Calu3 (cell line): ENCODE measurements at regions not wholly inside any gene's neighbourhood (a gene's known extent, or its start where the extent isn't known, plus 50 kb on each side); places are given as distances from the start of the nearest gene placed in this dataset.

Experiments used
- BruUV-seq: library from RNA; stranded (reverse); fragments of 400-500 nt; replicated peaks from 2 replicates; lab custom pipeline; 2021; lab: Mats Ljungman, UMichigan
- CTCF ChIA-PET: fragments of 300-600 bp; sonication (Branson Sonifier 250); formaldehyde crosslinking; loops from one replicate; lab custom pipeline; 2022; ENCODE audit warnings: antibody characterized with exemption; lab: Charles Lee
- DNase-seq: peaks from one replicate; pipeline ENCODE4 v3.0.0; 2022
- H3K27ac Mint-ChIP-seq: one replicate; pipeline ENCODE4 v1.8.0; 2022; ENCODE audit warnings: mixed read lengths; ENCODE audit not compliant: unreplicated experiment
- H3K27me3 Mint-ChIP-seq: one replicate; pipeline ENCODE4 v1.8.0; 2022; ENCODE audit warnings: mixed read lengths; ENCODE audit not compliant: unreplicated experiment
- H3K36me3 Mint-ChIP-seq: one replicate; pipeline ENCODE4 v1.8.0; 2022; ENCODE audit warnings: mild to moderate bottlenecking, moderate library complexity, mixed read lengths; ENCODE audit not compliant: insufficient read depth, unreplicated experiment
- H3K4me1 Mint-ChIP-seq: one replicate; pipeline ENCODE4 v1.8.0; 2022; ENCODE audit warnings: mild to moderate bottlenecking, low read depth, mixed read lengths; ENCODE audit not compliant: unreplicated experiment
- H3K4me3 Mint-ChIP-seq: one replicate; pipeline ENCODE4 v1.8.0; 2022; ENCODE audit warnings: mild to moderate bottlenecking, low read depth, moderate library complexity, mixed read lengths; ENCODE audit not compliant: unreplicated experiment
- H3K9me3 Mint-ChIP-seq: one replicate; pipeline ENCODE4 v1.8.0; 2022; ENCODE audit warnings: low read depth, mixed read lengths; ENCODE audit not compliant: unreplicated experiment
- CTCF ChIP-seq: fragments of 200-600 bp; IDR thresholded peaks from one replicate; pipeline ENCODE4 v1.8.0; 2022; ENCODE audit warnings: antibody characterized with exemption; ENCODE audit not compliant: unreplicated experiment
- intact Hi-C: fragments of 100-400 bp; cut with micrococcal nuclease; formaldehyde crosslinking; loops from one replicate; pipeline ENCODE4 v1.10.0; 2022; ENCODE audit not compliant: unreplicated experiment

GRCh38 chr3:168249550-168250414 is 154.1 kb upstream of the GOLIM4 start:
- TF ChIP-seq CTCF: peak; percentile 61
- H3K27me3 Mint-ChIP-seq: peaks cover 12% of the 10 kb centered on the region
- intact Hi-C loops: loop anchor here (5.0 to 10.0 kb wide), 2 partner anchors 168 to 215 kb away; no protein-coding TSS in a partner anchor

GRCh38 chr3:168249205-168249549 is 153.5 kb upstream of the GOLIM4 start:
- no TSS peak for BruUV-seq
- TF ChIP-seq CTCF: no peak
- peak; percentile 11 for DNase-seq
- intact Hi-C loops: loop anchor here (5.0 to 10.0 kb wide), 2 partner anchors 168 to 216 kb away; no protein-coding TSS in a partner anchor
- H3K36me3 Mint-ChIP-seq: peaks cover 25% of the 10 kb centered on the region
- no peaks in the 10 kb centered on the region for H3K9me3 Mint-ChIP-seq
- CTCF ChIA-PET: interaction anchor here (0.9 to 2.1 kb wide), 6 partner anchors 10 to 262 kb away, joined by 3 to 11 read pairs (median 4); no protein-coding TSS in a partner anchor
- H3K4me1 Mint-ChIP-seq: peaks cover 17% of the 10 kb centered on the region
- H3K27ac Mint-ChIP-seq: peak overlapping the region; percentile 45
- H3K27me3 Mint-ChIP-seq: peaks cover 12% of the 10 kb centered on the region
- H3K4me3 Mint-ChIP-seq: peak overlapping the region; percentile 90

More at GRCh38 chr3:168249550-168250414, 154.1 kb upstream of the GOLIM4 start:
- peaks cover 2% of the 10 kb centered on the region for H3K9me3 Mint-ChIP-seq
- CTCF ChIA-PET: interaction anchor here (0.8 to 2.1 kb wide), 6 partner anchors 11 to 370 kb away, joined by 3 to 11 read pairs (median 4); no protein-coding TSS in a partner anchor
- peak overlapping the region; percentile 45 for H3K27ac Mint-ChIP-seq
- BruUV-seq: no TSS peak
- peak overlapping the region; percentile 90 for H3K4me3 Mint-ChIP-seq
- peak; percentile 90 for DNase-seq
- H3K36me3 Mint-ChIP-seq: peaks cover 25% of the 10 kb centered on the region
- H3K4me1 Mint-ChIP-seq: peaks cover 17% of the 10 kb centered on the region

GRCh38 chr3:168248383-168249204 is 152.9 kb upstream of the GOLIM4 start:
- intact Hi-C loops: loop anchor here (5.0 to 10.0 kb wide), 2 partner anchors 169 to 216 kb away; no protein-coding TSS in a partner anchor
- Mint-ChIP-seq H3K27me3 (peaks cover 12% of the 10 kb centered on the region), H3K9me3 (no peaks in the 10 kb centered on the region), H3K27ac (peak overlapping the region; percentile 45), H3K4me1 (peaks cover 17% of the 10 kb centered on the region), H3K4me3 (peak overlapping the region; percentile 90), H3K36me3 (peaks cover 25% of the 10 kb centered on the region)
- no TSS peak for BruUV-seq
- DNase-seq: peak; percentile 62
- CTCF ChIA-PET: interaction anchor here (0.5 to 2.1 kb wide), 6 partner anchors 10 to 628 kb away, joined by 3 to 11 read pairs (median 4); no protein-coding TSS in a partner anchor
- TF ChIP-seq CTCF: no peak

- DNase-seq: no peak
- Mint-ChIP-seq H3K9me3 (no peaks in the 10 kb centered on the region), H3K36me3 (no peaks in the 10 kb centered on the region), H3K27ac (no peak overlapping the region), H3K4me3 (no peak overlapping the region), H3K4me1 (no peaks in the 10 kb centered on the region), H3K27me3 (peaks cover 47% of the 10 kb centered on the region)
- no peak for TF ChIP-seq CTCF
- intact Hi-C loops: loop anchor here (10.0 kb wide), 1 partner anchor 224 kb away; no protein-coding TSS in a partner anchor
- BruUV-seq: no TSS peak
- CTCF ChIA-PET: interaction anchor here (0.6 kb wide), 1 partner anchor 1045 kb away, joined by 3 read pairs; no protein-coding TSS in a partner anchor
Observed at GRCh38 chr3:168241156-168241555, 145.4 kb upstream of the GOLIM4 start.
